ENCODE measurements at regions not wholly inside any gene's neighbourhood (a gene's known extent, or its start where the extent isn't known, plus 50 kb on each side); places are given as distances from the start of the nearest gene placed in this dataset.

GRCh38 chr6:22368794-22369193 lies 72.0 kb upstream of the PRL start:
- TF ChIP-seq, protein P1, sequence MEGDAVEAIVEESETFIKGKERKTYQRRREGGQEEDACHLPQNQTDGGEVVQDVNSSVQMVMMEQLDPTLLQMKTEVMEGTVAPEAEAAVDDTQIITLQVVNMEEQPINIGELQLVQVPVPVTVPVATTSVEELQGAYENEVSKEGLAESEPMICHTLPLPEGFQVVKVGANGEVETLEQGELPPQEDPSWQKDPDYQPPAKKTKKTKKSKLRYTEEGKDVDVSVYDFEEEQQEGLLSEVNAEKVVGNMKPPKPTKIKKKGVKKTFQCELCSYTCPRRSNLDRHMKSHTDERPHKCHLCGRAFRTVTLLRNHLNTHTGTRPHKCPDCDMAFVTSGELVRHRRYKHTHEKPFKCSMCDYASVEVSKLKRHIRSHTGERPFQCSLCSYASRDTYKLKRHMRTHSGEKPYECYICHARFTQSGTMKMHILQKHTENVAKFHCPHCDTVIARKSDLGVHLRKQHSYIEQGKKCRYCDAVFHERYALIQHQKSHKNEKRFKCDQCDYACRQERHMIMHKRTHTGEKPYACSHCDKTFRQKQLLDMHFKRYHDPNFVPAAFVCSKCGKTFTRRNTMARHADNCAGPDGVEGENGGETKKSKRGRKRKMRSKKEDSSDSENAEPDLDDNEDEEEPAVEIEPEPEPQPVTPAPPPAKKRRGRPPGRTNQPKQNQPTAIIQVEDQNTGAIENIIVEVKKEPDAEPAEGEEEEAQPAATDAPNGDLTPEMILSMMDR (IDR thresholded peaks at IDR 0.05): no peak
- no peak for TF ChIP-seq POLR2A (IDR thresholded peaks at IDR 0.05)

All from Peyer's patch (tissue), 4 donors.